Smooth muscle cell of the brain vasculature (primary cell): ENCODE measurements at regions not wholly inside any gene's neighbourhood (a gene's known extent, or its start where the extent isn't known, plus 50 kb on each side); places are given as distances from the start of the nearest gene placed in this dataset.

ENCODE experiments used
- DNase-seq: peaks from one replicate; pipeline ENCODE4 v3.0.0-alpha.2; 2012; ENCODE audit warnings: low read depth, low spot score

- DNase-seq = no peak
Observed at GRCh38 chr1:219402925-219403324, 210.0 kb downstream of the ZC3H11B start.

- DNase-seq = no peak
Observed at GRCh38 chr1:219401724-219402625, 210.9 kb downstream of the ZC3H11B start.

DNA sequence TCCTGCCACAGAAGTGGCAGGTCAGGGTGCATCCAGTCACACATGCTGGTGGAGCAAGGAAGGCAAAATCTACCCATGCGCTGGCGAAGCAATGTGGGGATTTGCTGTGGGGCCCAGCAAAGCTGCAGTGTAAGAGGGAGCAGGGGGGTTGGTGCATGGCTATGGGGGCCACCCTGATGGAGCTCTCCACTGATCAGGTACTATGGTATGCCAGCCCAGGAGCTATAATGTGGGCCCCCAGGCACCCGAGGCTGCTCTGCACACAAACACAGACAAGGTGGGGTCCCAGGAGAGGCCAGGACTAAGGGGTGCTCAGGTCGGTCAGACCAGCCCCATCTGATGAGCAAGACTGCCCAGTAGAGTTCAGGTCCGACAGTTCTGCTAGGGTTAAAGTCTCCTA is 213.5 kb downstream of the ZC3H11B start:
- no peak for DNase-seq

GRCh38 chr1:219398815-219399396 is 214.0 kb downstream of the ZC3H11B start:
- DNase-seq = no peak

- no peak for DNase-seq
Observed at GRCh38 chr1:219397511-219397910, 215.4 kb downstream of the ZC3H11B start.

DNA sequence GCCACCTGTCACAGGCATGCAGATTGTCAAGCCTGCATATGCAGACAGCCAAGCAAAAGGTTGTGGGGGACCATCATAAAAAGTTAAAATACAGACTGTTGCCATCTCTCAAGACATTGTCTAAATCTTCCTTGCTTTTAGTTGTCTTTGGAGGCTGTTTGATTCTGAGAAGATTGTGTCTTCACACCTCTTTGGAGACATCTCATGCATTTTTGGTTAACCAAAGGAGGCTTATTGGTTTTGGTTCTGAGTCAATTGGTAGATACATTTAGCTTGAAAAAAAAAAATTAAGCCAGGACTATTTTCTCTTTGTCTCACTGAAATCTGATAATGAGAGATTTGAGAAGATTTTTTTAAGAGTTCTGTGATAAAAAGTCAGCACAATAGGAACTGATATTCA is 217.6 kb downstream of the LYPLAL1 start:
- DNase-seq = no peak

DNA sequence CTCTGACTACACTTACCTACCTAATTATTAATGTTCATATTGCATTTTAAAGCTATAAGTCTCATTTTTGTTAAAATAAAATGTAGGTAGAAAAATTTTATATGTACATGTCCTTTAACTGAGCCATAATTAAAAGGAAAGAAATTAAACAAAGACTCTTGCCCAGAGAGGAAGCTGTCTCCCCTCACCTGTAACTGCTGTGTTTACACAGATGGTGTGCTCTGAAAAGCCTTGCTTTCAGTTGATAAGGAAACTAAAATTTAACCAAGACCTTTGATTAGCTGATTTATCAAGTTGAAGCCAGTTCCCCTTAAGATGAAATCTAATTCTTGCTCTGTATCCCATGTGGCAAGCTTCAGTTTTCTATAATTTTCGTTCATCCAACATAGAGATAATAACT is 213.5 kb downstream of the LYPLAL1 start:
- no peak for DNase-seq

- DNase-seq = peak; percentile 33
Observed at GRCh38 chr1:219385787-219386427, 212.2 kb downstream of the LYPLAL1 start.

- no peak for DNase-seq
Observed at GRCh38 chr1:219383281-219383680, 209.6 kb downstream of the LYPLAL1 start.

GRCh38 chr1:219381396-219381795 is 207.7 kb downstream of the LYPLAL1 start:
- DNase-seq = no peak

DNA sequence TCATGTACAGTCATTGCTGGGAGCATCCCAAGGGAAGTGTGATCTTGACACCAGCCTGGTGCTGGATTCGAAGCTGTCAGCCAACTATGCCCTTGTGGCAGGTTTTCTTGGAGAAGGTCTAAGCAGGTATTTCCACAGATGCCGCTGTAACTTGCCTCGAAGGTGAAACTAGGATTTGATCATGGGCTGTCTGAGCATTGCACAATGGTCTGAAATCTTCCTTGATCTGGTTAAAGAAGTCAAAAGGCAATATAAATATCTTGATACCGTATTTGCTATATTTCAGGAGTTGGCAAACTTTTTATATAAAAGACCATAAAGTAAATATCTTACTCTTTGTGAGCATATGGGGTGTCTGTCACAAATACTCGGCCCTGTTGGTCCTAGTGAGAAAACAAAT is 206.8 kb downstream of the LYPLAL1 start:
- no peak for DNase-seq

DNA sequence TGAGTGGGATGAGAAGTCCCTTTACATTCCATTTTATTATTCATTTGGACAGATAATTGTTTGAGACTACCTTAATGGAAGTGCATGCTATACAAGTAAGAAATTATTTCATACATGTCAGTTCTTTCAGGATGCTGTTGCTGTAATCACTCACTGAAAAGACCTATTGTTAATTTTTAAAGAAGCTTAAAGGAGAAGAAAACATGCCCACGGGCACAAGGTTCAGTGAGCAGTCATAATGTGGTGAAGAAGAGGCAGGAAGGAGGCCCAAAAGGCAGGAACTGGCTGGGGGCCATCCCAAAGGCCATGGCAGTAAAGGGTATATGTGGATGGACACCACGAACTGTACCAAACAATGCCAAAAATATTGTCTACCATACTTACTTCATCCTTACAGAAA is 206.0 kb downstream of the LYPLAL1 start:
- DNase-seq = no peak

- DNase-seq = no peak
Observed at GRCh38 chr1:219374636-219375035, 201.0 kb downstream of the LYPLAL1 start.

DNA sequence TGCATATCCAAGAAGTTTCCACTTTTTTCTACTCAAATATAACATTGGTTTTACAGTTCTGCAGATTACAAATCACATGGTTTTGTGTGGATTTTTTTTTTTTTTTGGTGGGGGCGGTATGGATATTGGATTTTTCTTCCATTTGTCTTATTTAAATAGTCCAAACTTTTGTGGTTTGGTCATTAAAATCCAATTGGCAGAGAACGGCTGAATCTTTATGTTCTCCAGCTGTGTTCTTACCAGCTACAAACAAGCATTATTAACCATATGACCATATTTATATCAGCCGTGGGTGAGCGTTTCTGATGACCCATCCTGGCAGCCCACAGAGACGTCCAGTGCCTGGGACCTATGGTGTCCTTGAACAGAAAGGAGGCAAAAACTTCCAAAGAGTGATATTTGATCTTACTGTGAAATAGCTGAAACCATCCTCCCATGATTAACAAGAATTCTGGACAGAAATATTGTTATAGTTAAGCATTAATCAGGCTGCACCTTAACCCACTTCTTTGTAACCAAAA is 200.4 kb downstream of the LYPLAL1 start:
- no peak for DNase-seq

DNA sequence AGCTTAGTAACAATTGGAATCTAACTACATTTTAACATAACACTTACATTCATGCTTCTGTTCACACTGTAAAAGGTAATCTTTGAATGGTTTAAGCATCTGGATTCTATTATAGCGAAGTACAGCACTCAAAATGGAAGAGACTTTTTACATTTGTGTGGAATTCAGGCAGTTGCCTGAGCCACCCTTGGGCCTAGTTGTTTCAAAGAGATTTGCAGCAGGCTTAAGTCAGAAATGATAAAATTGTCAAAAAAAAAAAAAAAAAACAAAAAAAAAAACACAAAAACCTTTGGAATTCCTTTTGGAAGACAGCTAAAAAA is 199.9 kb downstream of the LYPLAL1 start:
- DNase-seq = no peak

DNA sequence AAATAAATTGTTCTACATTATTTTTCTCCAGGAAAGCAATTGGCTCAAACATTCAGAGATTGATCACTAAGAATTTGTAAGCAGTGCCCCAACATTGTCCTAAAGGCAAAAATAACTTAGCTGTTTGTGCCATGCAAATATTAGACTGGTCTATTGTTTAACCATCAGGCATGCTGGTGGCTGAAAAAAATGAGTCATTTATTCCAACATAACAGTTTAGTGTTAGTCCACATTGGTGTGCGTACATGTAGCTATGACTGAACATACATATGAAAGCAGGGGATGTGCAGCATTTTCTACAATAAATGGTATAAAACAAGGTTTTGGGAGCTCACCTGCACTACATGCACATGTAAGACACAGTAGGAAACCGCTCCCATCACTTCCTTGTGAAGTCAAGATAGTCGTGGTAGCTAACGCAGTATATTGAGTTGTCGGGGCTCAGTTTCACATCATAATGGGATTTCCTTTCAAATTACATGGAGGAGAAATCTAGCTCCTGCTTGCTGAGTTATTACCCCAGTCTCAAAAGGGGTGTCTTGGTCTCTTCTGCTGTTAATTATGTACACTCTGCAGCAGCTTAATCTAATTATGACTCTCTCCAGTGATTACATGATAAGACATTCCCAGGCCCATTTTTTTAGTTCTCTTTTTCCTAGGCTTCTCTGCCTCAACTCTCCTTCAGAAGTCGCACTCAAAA is 199.4 kb downstream of the LYPLAL1 start:
- DNase-seq = no peak

DNA sequence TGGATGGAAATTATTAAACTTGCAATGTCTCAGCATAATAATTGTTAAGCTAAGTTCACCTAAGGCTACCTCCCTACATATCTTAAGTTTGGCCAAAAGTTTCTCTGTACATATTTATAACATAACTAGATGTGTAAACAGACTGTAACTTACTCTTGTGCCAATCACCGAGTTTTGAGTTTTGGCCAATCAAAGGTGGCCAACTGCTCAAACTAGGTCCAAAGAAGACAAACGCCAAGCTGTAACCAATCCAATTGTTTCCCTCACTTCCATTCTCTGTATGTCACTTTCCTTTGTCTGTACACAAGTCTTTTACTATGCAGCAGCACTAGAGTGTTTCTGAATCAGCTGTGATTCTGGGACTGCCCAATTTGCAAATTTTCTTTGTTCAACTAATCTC is 197.8 kb downstream of the LYPLAL1 start:
- DNase-seq = no peak

GRCh38 chr1:219367496-219367895 is 193.8 kb downstream of the LYPLAL1 start:
- DNase-seq = no peak

DNA sequence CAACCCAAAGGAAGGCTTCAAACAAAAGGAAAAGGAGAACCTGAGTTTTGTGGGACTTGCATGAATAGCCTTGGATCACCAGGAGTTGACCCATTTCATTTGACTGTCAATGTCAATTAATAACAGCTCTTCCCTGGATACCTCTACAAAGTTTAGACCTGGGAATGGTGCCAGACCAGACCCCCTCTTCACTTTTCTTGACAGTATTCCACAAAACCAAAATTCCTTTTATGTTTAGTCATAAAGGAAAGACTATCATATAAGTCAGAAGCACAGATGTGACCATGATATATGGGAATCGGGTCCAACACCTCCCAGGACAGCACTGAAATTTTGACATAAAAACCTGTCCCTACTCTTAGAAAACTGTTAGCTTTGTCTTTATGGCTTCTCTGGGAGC is 191.8 kb downstream of the LYPLAL1 start:
- no peak for DNase-seq

DNA sequence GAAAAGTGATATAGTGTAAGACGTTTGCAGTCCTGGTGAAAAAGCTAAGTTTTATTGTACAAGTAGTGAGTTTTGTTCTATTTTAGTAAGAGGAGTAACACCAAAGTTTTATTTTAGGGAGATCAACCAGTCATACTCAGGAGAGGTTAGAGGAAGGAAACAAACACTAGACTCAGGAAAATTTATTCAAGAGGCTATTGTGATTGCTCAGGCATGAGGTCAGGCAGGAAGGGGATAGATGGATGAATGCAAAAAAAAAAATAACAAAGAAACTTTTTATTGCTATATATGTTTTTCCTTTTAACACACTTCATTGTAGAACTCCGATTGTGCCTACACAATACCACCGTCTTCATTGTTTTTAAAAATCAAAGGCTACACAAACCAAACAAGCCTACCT is 189.0 kb downstream of the LYPLAL1 start:
- DNase-seq = no peak

DNA sequence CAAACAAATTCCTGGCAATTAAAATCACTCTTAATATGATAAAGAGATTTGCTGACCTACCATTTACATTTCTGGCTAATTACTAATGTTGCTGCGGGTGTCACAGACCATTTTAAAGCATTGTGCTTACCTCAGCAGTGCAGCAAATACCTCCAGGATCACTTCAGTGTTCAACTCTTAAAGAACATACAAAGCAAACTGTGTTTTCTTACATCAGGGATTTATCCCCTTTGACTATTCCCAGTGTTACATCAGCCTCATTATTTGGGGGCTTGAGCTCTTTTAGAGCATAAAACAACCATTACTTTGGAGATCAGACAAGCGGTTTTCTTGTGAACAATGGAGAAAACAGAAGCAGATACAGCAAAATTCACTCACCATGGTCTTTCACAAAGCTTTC is 185.4 kb downstream of the LYPLAL1 start:
- no peak for DNase-seq

GRCh38 chr1:219358080-219358479 is 184.4 kb downstream of the LYPLAL1 start:
- no peak for DNase-seq
